Neural progenitor cell (in vitro differentiated cells): ENCODE measurements at regions not wholly inside any gene's neighbourhood (a gene's known extent, or its start where the extent isn't known, plus 50 kb on each side); places are given as distances from the start of the nearest gene placed in this dataset.

Source experiments
- DNase-seq: peaks from one replicate; pipeline ENCODE4 v3.0.0-alpha.2; 2016; ENCODE audit warnings: low spot score
- H2AFZ ChIP-seq: fragments of 200-600 bp; sonication (generic); replicated peaks from 2 replicates; pipeline ENCODE4 v1.6.1; 2016; ENCODE audit warnings: antibody characterized with exemption
- H3F3A ChIP-seq: fragments of 200-600 bp; sonication (generic); 2 replicates; pipeline ENCODE4 v1.6.1; 2016; ENCODE audit warnings: antibody characterized with exemption, low read depth
- H3K27ac ChIP-seq: fragments of 200-600 bp; sonication (generic); 2 replicates; pipeline ENCODE4 v1.5.1; 2016; ENCODE audit warnings: mild to moderate bottlenecking
- H3K27me3 ChIP-seq: fragments of 200-600 bp; sonication (generic); 2 replicates; pipeline ENCODE4 v1.6.1; 2016; ENCODE audit warnings: mild to moderate bottlenecking, moderate library complexity
- H3K36me3 ChIP-seq: fragments of 200-600 bp; sonication (generic); 2 replicates; pipeline ENCODE4 v1.5.1; 2016
- H3K4me1 ChIP-seq: fragments of 200-600 bp; sonication (generic); 2 replicates; pipeline ENCODE4 v1.6.1; 2016; ENCODE audit warnings: mixed run types
- H3K4me2 ChIP-seq: fragments of 200-600 bp; sonication (generic); 2 replicates; pipeline ENCODE4 v1.6.1; 2016
- H3K4me3 ChIP-seq: fragments of 200-600 bp; sonication (generic); 2 replicates; pipeline ENCODE4 v1.5.1; 2016
- H3K79me2 ChIP-seq: fragments of 200-600 bp; sonication (generic); 2 replicates; pipeline ENCODE4 v1.6.1; 2016; ENCODE audit warnings: low read depth
- H3K9ac ChIP-seq: fragments of 200-600 bp; sonication (generic); 2 replicates; pipeline ENCODE4 v1.6.1; 2016
- H3K9me3 ChIP-seq: fragments of 200-600 bp; sonication (generic); 2 replicates; pipeline ENCODE4 v1.5.1; 2016; ENCODE audit warnings: low read depth
- H4K20me1 ChIP-seq: fragments of 200-600 bp; sonication (generic); 2 replicates; pipeline ENCODE4 v1.6.1; 2016; ENCODE audit warnings: low read depth
- H3K27ac Mint-ChIP-seq: 3 replicates; pipeline ENCODE4 v1.8.0; 2021; ENCODE audit warnings: mixed read lengths
- H3K27me3 Mint-ChIP-seq: 2 replicates; pipeline ENCODE4 v1.8.0; 2022; ENCODE audit warnings: low read depth, mild to moderate bottlenecking, inconsistent platforms, moderate library complexity, mixed read lengths; ENCODE audit not compliant: insufficient read depth
- H3K36me3 Mint-ChIP-seq: 3 replicates; pipeline ENCODE4 v1.8.0; 2021; ENCODE audit warnings: mixed read lengths
- H3K4me1 Mint-ChIP-seq: 3 replicates; pipeline ENCODE4 v1.8.0; 2021; ENCODE audit warnings: mixed read lengths
- H3K4me3 Mint-ChIP-seq: 3 replicates; pipeline ENCODE4 v1.8.0; 2021; ENCODE audit warnings: mild to moderate bottlenecking, moderate library complexity, mixed read lengths
- H3K9me3 Mint-ChIP-seq: 3 replicates; pipeline ENCODE4 v1.8.0; 2020; ENCODE audit warnings: mixed read lengths
- EZH2 ChIP-seq: fragments of 200-600 bp; sonication (generic); IDR thresholded peaks from 2 replicates; pipeline ENCODE4 v1.6.1; 2017; ENCODE audit warnings: antibody characterized with exemption, mild to moderate bottlenecking, moderate library complexity
- EZH2phosphoT487 ChIP-seq: fragments of 200-600 bp; sonication (generic); IDR thresholded peaks from 2 replicates; pipeline ENCODE4 v1.6.1; 2017; ENCODE audit warnings: antibody characterized with exemption
- TF ChIP-seq, protein P1 (sequence below): fragments of 200-600 bp; sonication (generic); IDR thresholded peaks from 2 replicates; pipeline ENCODE4 v1.5.1; 2017; ENCODE audit warnings: antibody characterized with exemption, mild to moderate bottlenecking

- no peaks in the 10 kb centered on the region for H3F3A ChIP-seq
- no peak overlapping the region for H3K27ac Mint-ChIP-seq
- H3K4me2 ChIP-seq: no peak overlapping the region
- H2AFZ ChIP-seq: peak overlapping the region; percentile 61
- no peaks in the 10 kb centered on the region for H3K9me3 ChIP-seq
- no peaks in the 10 kb centered on the region for H3K36me3 ChIP-seq
- DNase-seq: no peak
- H3K4me3 Mint-ChIP-seq: no peak overlapping the region
- H4K20me1 ChIP-seq: no peaks in the 10 kb centered on the region
- H3K9me3 Mint-ChIP-seq: peaks cover 10% of the 10 kb centered on the region
- peaks cover 4% of the 10 kb centered on the region for H3K27me3 Mint-ChIP-seq
- H3K36me3 Mint-ChIP-seq: no peaks in the 10 kb centered on the region
- no peak overlapping the region for H3K27ac ChIP-seq
- peaks cover 13% of the 10 kb centered on the region for H3K4me1 ChIP-seq
- H3K4me3 ChIP-seq: no peak overlapping the region
- peaks cover 30% of the 10 kb centered on the region for H3K4me1 Mint-ChIP-seq
- H3K79me2 ChIP-seq: no peaks in the 10 kb centered on the region
- H3K27me3 ChIP-seq: no peaks in the 10 kb centered on the region
- TF ChIP-seq EZH2phosphoT487 (no peak), EZH2 (no peak)
- TF ChIP-seq, protein P1, sequence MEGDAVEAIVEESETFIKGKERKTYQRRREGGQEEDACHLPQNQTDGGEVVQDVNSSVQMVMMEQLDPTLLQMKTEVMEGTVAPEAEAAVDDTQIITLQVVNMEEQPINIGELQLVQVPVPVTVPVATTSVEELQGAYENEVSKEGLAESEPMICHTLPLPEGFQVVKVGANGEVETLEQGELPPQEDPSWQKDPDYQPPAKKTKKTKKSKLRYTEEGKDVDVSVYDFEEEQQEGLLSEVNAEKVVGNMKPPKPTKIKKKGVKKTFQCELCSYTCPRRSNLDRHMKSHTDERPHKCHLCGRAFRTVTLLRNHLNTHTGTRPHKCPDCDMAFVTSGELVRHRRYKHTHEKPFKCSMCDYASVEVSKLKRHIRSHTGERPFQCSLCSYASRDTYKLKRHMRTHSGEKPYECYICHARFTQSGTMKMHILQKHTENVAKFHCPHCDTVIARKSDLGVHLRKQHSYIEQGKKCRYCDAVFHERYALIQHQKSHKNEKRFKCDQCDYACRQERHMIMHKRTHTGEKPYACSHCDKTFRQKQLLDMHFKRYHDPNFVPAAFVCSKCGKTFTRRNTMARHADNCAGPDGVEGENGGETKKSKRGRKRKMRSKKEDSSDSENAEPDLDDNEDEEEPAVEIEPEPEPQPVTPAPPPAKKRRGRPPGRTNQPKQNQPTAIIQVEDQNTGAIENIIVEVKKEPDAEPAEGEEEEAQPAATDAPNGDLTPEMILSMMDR: no peak
- H3K9ac ChIP-seq: no peak overlapping the region
These were observed 125.6 kb downstream of the HRH4 start for GRCh38 chr18:24585996-24586566.

- Histone ChIP-seq H3K36me3 (no peaks in the 10 kb centered on the region), H3K9ac (no peak overlapping the region), H4K20me1 (no peaks in the 10 kb centered on the region), H3K4me2 (no peak overlapping the region), H2AFZ (no peak overlapping the region), H3K27ac (no peak overlapping the region), H3K4me3 (no peak overlapping the region), H3K9me3 (no peaks in the 10 kb centered on the region), H3K27me3 (no peaks in the 10 kb centered on the region), H3K4me1 (peaks cover 13% of the 10 kb centered on the region), H3F3A (no peaks in the 10 kb centered on the region), H3K79me2 (no peaks in the 10 kb centered on the region)
- Mint-ChIP-seq H3K27ac (no peak overlapping the region), H3K9me3 (peaks cover 16% of the 10 kb centered on the region), H3K27me3 (peaks cover 4% of the 10 kb centered on the region), H3K4me3 (no peak overlapping the region), H3K36me3 (no peaks in the 10 kb centered on the region), H3K4me1 (peaks cover 26% of the 10 kb centered on the region)
- no peak for DNase-seq
- TF ChIP-seq EZH2phosphoT487 (no peak), EZH2 (no peak)
- TF ChIP-seq, protein P1: no peak
These were observed 126.4 kb downstream of the HRH4 start for GRCh38 chr18:24586662-24587360.

DNA sequence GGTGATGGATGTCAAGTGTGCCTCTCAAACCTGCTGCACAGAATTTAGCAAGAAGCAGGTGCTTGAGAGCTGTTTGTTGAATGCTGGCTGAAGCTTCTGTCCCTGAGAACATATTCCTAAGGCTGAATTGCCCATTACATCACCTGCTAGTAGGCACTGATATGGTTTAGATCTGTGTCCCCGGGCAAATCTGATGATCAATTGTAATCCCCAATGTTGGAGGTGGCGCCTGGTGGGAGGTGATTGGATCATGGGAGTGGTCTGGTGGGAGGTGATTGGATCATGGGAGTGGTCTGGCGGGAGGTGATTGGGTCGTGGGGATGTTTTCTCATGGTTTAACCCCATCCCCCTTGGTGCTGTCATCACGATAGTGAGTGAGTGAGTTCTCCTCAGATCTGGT, 128.0 kb downstream of the HRH4 start:
- DNase-seq: no peak
- H3K27me3 Mint-ChIP-seq: peaks cover 6% of the 10 kb centered on the region
- Histone ChIP-seq H3K9me3 (no peaks in the 10 kb centered on the region), H3K4me2 (no peak overlapping the region), H3K36me3 (no peaks in the 10 kb centered on the region), H3K27me3 (no peaks in the 10 kb centered on the region), H4K20me1 (no peaks in the 10 kb centered on the region), H3F3A (no peaks in the 10 kb centered on the region), H3K79me2 (no peaks in the 10 kb centered on the region), H3K27ac (no peak overlapping the region), H3K4me3 (no peak overlapping the region), H3K4me1 (peaks cover 13% of the 10 kb centered on the region), H3K9ac (no peak overlapping the region), H2AFZ (no peak overlapping the region)
- no peaks in the 10 kb centered on the region for H3K36me3 Mint-ChIP-seq
- no peak overlapping the region for H3K27ac Mint-ChIP-seq
- TF ChIP-seq, protein P1: no peak
- TF ChIP-seq EZH2phosphoT487: no peak
- no peak for TF ChIP-seq EZH2
- peaks cover 22% of the 10 kb centered on the region for H3K4me1 Mint-ChIP-seq
- no peak overlapping the region for H3K4me3 Mint-ChIP-seq
- peaks cover 27% of the 10 kb centered on the region for H3K9me3 Mint-ChIP-seq
